HG02884 (cell line): ENCODE measurements at regions not wholly inside any gene's neighbourhood (a gene's known extent, or its start where the extent isn't known, plus 50 kb on each side); places are given as distances from the start of the nearest gene placed in this dataset.

Experiments used
- ATAC-seq: cut with Tn5 transposase; IDR thresholded peaks from one replicate; pipeline ENCODE4 v1.9.1; 2021; ENCODE audit warnings: mild to moderate bottlenecking, moderate library complexity; ENCODE audit not compliant: unreplicated experiment

GRCh38 chr6:145480024-145480423 is 255.3 kb downstream of the EPM2A start:
- no peak for ATAC-seq

GRCh38 chr6:145483191-145483996 is 251.9 kb downstream of the EPM2A start:
- ATAC-seq = no peak

GRCh38 chr6:145485288-145485687 is 250.0 kb downstream of the EPM2A start:
- no peak for ATAC-seq

- no peak for ATAC-seq
Measured at GRCh38 chr6:145486306-145486705, 249.0 kb downstream of the EPM2A start.

- no peak for ATAC-seq
Measured at GRCh38 chr6:145489583-145489982, 245.7 kb downstream of the EPM2A start.

GRCh38 chr6:145490068-145490467 is 245.3 kb downstream of the EPM2A start:
- ATAC-seq = no peak

GRCh38 chr6:145491126-145491525 is 244.2 kb downstream of the EPM2A start:
- no peak for ATAC-seq

- ATAC-seq = no peak
Measured at GRCh38 chr6:145497006-145497405, 238.3 kb downstream of the EPM2A start.

GRCh38 chr6:145498425-145498824 is 236.9 kb downstream of the EPM2A start:
- no peak for ATAC-seq

- no peak for ATAC-seq
Measured at GRCh38 chr6:145502416-145502815, 232.9 kb downstream of the EPM2A start.

GRCh38 chr6:145506136-145506535 is 229.2 kb downstream of the EPM2A start:
- ATAC-seq = no peak

- no peak for ATAC-seq
Measured at GRCh38 chr6:145506565-145506964, 228.8 kb downstream of the EPM2A start.

- ATAC-seq = no peak
Measured at GRCh38 chr6:145507239-145507638, 228.1 kb downstream of the EPM2A start.

GRCh38 chr6:145508107-145508506 is 227.2 kb downstream of the EPM2A start:
- no peak for ATAC-seq

- ATAC-seq = no peak
Measured at GRCh38 chr6:145517492-145517891, 217.8 kb downstream of the EPM2A start.

GRCh38 chr6:145525038-145525437 is 210.3 kb downstream of the EPM2A start:
- ATAC-seq = no peak

GRCh38 chr6:145529582-145529981 is 205.7 kb downstream of the EPM2A start:
- no peak for ATAC-seq

GRCh38 chr6:145530454-145530853 is 204.9 kb downstream of the EPM2A start:
- no peak for ATAC-seq

- ATAC-seq = no peak
Measured at GRCh38 chr6:145531032-145531431, 204.3 kb downstream of the EPM2A start.

- no peak for ATAC-seq
Measured at GRCh38 chr6:145531822-145532221, 203.5 kb downstream of the EPM2A start.

GRCh38 chr6:145532361-145532760 is 203.0 kb downstream of the EPM2A start:
- ATAC-seq = no peak

- ATAC-seq = no peak
Measured at GRCh38 chr6:145534989-145535388, 200.3 kb downstream of the EPM2A start.

- ATAC-seq = no peak
Measured at GRCh38 chr6:145538989-145539388, 196.3 kb downstream of the EPM2A start.
